ENCODE measurements at regions not wholly inside any gene's neighbourhood (a gene's known extent, or its start where the extent isn't known, plus 50 kb on each side); places are given as distances from the start of the nearest gene placed in this dataset.

- no peak for TF ChIP-seq CTCF (IDR thresholded peaks at IDR 0.05; ENCODE audit: low read depth, low read length, poor library complexity, severe bottlenecking)
- TF ChIP-seq EZH2phosphoT487 (IDR thresholded peaks at IDR 0.05; ENCODE audit: borderline replicate concordance, low read length), result no peak
Measured at GRCh38 chr10:131816941-131817700, 83.7 kb upstream of the PPP2R2D start.

Measured in DOHH2 (cell line).